ENCODE measurements at regions not wholly inside any gene's neighbourhood (a gene's known extent, or its start where the extent isn't known, plus 50 kb on each side); places are given as distances from the start of the nearest gene placed in this dataset.

DNA sequence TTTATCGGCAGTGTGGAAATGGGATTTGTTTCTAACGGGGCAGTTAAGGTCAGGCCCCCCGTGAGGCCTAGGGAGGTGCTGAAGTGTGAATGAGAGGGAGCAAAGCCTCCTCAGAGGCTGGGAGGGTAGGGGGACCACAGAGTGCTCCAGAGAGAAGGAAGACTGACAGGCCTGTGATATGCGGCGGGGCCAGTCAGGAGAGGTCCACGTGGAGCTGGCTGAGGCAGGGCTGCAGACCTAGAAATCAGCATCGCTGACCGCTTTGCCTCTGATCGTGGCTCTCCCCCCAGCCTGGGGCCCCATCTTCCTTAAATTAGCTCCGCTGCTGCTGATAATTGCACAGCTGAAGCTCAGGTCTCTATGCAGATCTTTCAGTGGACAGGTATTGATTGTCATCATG lies 240.8 kb upstream of the PWP1 start:
- TF ChIP-seq POLR2A (IDR thresholded peaks at IDR 0.05) = no peak
- TF ChIP-seq, protein P1, sequence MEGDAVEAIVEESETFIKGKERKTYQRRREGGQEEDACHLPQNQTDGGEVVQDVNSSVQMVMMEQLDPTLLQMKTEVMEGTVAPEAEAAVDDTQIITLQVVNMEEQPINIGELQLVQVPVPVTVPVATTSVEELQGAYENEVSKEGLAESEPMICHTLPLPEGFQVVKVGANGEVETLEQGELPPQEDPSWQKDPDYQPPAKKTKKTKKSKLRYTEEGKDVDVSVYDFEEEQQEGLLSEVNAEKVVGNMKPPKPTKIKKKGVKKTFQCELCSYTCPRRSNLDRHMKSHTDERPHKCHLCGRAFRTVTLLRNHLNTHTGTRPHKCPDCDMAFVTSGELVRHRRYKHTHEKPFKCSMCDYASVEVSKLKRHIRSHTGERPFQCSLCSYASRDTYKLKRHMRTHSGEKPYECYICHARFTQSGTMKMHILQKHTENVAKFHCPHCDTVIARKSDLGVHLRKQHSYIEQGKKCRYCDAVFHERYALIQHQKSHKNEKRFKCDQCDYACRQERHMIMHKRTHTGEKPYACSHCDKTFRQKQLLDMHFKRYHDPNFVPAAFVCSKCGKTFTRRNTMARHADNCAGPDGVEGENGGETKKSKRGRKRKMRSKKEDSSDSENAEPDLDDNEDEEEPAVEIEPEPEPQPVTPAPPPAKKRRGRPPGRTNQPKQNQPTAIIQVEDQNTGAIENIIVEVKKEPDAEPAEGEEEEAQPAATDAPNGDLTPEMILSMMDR (IDR thresholded peaks at IDR 0.05) = no peak

All from Peyer's patch (tissue), 4 donors.